D721Med (cell line): ENCODE measurements at regions not wholly inside any gene's neighbourhood (a gene's known extent, or its start where the extent isn't known, plus 50 kb on each side); places are given as distances from the start of the nearest gene placed in this dataset.

ENCODE experiments used
- DNase-seq: peaks from one replicate; pipeline ENCODE4 v3.0.0; 2011; ENCODE audit warnings: low spot score; ENCODE audit not compliant: insufficient read length
- FAIRE-seq: peaks from 2 replicates; lab custom pipeline; 2011; peaks lifted over from hg19 to GRCh38; lab: Jason Lieb, UNC
- TF ChIP-seq, protein P1 (sequence below): IDR thresholded peaks from 2 replicates; pipeline ENCODE4 v1.5.1; 2012; ENCODE audit warnings: mild to moderate bottlenecking, control low read depth; ENCODE audit not compliant: insufficient read depth; ENCODE audit errors: missing control alignments

- TF ChIP-seq, protein P1, sequence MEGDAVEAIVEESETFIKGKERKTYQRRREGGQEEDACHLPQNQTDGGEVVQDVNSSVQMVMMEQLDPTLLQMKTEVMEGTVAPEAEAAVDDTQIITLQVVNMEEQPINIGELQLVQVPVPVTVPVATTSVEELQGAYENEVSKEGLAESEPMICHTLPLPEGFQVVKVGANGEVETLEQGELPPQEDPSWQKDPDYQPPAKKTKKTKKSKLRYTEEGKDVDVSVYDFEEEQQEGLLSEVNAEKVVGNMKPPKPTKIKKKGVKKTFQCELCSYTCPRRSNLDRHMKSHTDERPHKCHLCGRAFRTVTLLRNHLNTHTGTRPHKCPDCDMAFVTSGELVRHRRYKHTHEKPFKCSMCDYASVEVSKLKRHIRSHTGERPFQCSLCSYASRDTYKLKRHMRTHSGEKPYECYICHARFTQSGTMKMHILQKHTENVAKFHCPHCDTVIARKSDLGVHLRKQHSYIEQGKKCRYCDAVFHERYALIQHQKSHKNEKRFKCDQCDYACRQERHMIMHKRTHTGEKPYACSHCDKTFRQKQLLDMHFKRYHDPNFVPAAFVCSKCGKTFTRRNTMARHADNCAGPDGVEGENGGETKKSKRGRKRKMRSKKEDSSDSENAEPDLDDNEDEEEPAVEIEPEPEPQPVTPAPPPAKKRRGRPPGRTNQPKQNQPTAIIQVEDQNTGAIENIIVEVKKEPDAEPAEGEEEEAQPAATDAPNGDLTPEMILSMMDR = no peak
- FAIRE-seq = no peak
- no peak for DNase-seq
These were observed 181.4 kb downstream of the TMEM182 start for GRCh38 chr2:102943251-102943650.

- TF ChIP-seq, protein P1 = no peak
- FAIRE-seq (no peak), DNase-seq (no peak)
These were observed 188.6 kb downstream of the TMEM182 start for GRCh38 chr2:102950371-102950946.

DNA sequence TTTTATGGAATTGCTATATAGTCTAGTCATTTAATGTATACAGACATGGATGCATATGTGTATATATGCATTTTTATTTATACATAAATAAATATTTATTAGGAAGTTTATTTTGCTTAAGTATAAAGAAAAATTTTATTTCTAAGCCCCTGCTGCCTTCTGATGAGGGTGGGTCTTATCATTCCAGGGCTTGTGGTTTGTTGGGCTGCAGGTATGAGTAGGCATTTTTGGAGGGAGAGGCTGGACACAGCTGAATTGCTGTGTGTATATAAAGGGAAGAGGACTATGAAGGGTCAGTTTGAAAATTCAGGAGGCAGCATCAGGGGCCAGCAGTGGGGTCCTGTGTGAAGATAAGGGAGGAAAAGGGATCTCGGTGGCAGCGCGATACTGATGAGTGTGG lies 189.4 kb downstream of the TMEM182 start:
- TF ChIP-seq, protein P1 = no peak
- FAIRE-seq (no peak), DNase-seq (no peak)

GRCh38 chr2:102967451-102967850 lies 205.6 kb downstream of the TMEM182 start:
- TF ChIP-seq, protein P1 = no peak
- FAIRE-seq (no peak), DNase-seq (no peak)

- TF ChIP-seq, protein P1 = no peak
- no peak for FAIRE-seq
- no peak for DNase-seq
These were observed 206.5 kb downstream of the TMEM182 start for GRCh38 chr2:102968375-102968774.

DNA sequence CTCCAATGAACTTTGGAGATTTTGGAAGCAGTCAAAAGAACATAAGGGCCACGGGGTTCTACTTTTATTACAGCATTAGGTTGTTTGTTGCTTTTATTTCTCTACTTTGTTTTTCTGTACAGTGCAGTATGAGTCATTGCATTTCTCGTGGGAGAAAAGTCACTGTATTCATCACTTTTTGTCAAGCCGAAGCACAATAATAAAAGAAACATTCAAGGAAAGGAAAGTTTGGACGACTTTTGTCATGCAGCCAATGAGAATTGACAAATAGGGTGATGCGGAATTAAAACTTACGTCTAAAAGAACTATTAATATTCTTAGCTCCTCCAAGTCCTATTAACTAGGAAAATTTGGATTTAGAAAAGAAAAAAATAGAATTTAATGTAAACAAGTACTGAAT lies 209.9 kb downstream of the TMEM182 start:
- TF ChIP-seq, protein P1 = no peak
- no peak for FAIRE-seq
- no peak for DNase-seq
